Stimulated activated CD4-positive, alpha-beta T cell treated with anti-CD3 and anti-CD28 coated beads, TNF-alpha, amount 100 ng/mL, for 48 hours (primary cell): ENCODE measurements at regions not wholly inside any gene's neighbourhood (a gene's known extent, or its start where the extent isn't known, plus 50 kb on each side); places are given as distances from the start of the nearest gene placed in this dataset.

Experiments used
- DNase-seq, 3 donors: peaks; one replicate each; pipeline ENCODE4 v3.0.0-alpha.2; 2020; ENCODE audit warnings: low read depth in 3 of 3

DNA sequence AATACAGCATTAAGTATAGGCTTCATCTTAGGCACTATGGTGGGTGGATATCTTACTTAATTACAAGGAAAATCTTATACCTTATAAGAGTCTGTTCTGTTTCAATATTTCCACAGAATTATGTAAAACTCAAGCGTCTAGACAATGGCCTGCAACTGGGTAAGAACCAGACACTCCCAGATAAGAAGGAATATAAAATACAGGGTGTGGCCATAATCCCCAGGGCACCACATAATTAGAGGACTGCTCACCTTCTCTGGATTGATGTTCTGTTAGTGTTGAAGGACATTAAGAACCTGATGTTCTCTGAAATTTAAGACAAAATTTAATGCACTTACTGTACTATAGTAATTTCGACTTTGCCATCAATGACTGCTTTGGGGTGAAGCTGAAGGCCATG lies 198.2 kb upstream of the ARSJ start:
- no peak for DNase-seq

DNA sequence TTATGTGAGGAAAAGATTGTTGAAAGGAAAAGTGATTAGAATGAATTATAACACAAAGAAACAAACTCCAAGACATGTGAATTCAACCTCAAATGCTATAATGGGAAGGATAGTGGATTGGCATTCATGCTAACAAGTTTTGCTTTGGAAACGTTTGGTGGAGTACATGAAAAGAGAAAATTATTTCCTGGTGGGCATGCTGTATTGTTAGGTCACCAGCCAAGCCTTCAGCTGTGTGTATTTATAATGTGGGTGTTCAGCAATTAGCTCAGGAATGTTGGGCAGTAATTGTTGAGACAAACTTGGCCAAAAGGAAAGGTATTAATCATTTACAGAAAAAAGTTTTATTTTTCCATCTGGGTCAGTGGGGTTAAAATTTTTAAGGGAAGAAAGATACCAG lies 198.9 kb upstream of the ARSJ start:
- no peak for DNase-seq

DNA sequence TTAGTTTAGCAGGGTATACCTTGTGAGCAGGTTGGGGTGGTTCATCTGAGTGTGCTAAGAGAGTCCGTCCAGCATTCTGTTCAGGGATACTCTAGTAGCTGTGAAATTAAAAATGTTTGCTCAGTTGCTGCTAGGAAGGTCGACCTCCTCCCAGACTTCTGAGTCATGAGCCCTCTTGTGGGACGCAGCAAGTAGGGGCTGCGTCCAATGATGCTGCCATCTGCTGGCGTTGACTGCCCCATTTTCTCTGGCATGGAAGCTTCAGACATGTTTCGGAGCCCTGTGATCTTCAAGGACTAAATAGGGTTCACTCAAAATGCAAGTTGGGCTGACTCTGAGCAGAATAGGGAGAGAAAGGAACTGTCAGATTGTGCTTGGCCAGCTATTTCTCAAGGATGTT lies 201.0 kb upstream of the ARSJ start:
- peak in 1 of 3 donors; percentile 11 for DNase-seq

DNA sequence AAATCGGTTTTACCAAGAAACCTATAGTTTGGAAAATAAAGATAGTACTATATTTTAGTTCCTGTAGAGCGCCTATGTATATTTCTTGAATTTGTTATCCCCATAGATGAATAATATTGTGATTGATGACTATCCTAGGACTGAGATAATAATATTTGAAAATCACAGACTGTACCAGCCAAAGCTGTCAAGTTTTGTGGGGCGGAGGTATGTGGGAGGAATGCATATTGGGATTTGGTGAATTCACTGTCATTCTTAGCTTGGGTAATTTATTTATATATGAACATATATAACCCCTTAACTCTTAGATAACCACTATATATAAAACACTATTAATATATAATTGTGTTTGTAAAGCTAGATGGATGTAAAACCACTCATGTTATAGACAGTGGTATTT lies 205.5 kb upstream of the ARSJ start:
- DNase-seq = no peak

DNA sequence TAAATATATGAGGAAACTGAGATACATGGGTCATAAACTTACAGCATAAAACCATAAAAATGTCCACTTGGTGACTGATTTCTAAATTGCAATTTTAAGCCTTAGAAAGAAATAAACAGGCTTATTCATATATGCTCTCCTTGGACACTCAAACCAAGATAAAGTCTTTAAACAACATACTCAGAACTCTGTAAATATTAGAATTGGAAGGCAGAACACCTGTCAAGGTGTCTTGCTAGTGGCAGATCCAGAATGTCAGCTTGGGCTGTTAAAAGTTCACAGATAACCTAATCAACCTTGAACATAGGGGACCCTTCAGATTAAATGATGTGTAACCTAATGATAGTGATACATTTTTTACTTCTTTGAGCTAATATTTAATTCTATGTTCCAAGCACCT lies 208.1 kb upstream of the ARSJ start:
- DNase-seq = no peak

DNA sequence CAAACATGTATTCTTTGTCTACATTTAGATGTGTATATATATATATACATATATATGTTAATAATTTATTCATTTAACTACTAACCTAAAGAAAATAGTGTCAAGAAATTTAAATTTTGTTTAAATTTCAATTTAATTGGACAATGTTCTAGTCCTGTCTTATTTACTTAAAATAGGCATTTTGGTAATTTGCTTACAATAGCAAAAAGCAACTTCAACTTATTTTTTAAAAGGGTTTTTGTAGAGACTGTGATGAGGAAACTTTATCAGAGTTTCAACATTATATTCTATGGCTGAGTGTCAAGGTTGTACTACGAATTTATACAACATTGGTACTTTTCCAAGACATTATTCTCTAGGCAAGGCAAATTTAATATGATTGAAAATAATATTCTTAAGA lies 212.0 kb upstream of the ARSJ start:
- no peak for DNase-seq

DNA sequence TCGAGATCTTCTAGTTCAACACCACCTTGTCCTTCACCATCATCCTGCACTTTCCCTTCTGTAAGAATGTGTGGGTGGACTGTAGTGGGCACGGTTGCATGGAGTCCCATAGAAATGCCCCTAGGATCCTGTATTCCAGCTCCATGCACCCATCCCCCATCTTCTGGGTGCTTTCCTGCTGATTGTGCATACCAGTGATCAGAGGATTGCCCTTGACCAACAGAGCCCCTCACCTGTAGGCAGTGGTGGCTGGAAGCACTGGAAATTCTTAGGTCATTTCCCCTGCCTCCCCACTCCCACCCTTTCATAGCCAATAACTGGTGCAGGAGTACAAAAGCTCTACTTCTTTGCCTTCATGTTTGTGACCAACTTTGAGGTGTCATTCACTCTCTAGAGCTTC lies 213.4 kb upstream of the ARSJ start:
- no peak for DNase-seq

DNA sequence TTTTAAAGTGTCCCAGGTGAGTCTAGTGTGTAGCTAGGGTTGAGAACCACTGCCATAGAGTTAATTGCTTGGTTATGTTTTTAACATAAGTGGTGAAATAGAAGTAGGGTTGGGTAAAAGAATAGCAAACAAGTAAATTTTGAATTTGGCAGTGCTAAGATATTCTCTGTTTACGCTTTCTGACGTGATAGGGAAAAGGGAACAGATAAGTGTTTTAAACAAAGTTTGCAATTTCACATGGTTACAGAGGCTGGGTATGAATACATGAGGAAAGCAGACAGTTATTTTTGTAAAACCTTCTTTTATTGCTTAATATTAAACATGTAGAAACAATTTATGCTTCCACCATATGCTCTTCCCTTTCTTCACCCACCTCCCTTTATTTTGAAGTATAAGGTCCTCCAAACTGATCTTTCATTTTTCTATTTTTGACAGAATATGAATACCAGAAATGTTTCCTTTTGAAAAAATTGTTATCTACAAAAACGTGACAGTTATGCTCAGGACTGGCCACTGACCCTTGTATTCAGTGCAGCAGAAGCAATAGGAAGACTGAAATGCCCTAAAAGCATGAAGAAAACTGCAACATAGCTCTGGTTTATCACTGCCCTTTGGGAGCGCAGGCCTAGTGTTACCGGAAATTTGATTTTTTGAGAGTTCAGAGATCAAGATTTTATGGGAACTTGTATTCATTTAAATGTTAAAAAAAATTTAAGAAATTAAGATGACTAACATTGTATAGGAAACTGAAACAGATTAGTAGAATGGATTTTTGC lies 214.4 kb upstream of the ARSJ start:
- no peak for DNase-seq

DNA sequence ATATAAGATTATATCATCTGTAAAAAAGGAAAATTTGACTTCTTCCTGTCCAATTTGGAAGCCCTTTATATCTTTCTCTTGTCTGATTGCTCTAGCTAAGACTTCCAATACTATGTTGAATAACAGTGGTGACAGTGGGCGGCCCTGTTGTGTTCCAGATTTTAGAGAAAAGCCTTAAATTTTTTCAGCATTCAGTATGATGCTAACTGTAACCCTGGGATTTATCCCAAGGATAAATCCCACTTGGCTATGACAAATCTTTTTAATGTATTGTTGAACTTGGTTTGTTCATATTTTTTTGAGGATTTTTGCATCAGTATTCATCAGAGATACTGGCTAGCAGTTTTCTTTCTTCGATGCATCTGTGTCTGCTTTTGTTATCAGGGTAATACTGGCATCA lies 217.2 kb upstream of the ARSJ start:
- DNase-seq = no peak

DNA sequence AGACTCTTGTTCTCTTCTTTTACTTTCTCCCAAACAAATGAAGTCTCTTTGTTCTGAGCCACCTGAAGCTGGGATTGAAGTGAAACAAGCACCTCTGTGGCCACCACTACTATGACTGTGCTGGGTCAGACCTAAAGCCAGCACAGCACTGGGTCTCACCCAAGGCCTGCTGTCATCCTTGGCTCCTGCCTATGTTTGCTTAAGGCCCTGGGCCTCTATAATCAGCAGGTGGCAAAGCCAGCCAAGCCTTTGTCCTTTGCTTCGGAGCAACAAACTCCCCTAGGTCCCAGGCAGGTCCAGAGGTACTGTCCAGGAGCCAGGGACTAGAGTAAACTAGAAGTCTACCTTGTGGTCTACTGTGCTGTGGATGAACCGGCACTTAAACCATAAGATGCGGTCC lies 220.6 kb upstream of the ARSJ start:
- DNase-seq = no peak

DNA sequence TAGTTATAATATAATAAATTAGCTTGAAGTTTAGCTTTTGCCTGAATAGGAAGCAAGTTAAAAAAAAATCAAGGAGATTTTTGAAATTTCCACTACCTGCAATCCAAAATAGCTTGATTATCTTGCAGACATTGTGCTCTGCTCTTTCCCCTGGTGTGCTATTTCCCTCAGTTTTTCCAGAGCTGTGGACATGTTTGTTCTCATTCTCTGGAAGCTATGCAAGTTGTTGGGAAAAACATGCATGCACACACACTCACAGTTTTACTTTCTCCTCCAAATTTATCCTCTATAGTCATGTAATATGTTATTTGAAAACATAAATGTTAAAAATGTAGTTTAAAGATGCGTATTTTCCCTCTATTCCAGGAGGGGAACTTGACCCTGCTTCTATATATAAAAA lies 225.8 kb upstream of the ARSJ start:
- no peak for DNase-seq

DNA sequence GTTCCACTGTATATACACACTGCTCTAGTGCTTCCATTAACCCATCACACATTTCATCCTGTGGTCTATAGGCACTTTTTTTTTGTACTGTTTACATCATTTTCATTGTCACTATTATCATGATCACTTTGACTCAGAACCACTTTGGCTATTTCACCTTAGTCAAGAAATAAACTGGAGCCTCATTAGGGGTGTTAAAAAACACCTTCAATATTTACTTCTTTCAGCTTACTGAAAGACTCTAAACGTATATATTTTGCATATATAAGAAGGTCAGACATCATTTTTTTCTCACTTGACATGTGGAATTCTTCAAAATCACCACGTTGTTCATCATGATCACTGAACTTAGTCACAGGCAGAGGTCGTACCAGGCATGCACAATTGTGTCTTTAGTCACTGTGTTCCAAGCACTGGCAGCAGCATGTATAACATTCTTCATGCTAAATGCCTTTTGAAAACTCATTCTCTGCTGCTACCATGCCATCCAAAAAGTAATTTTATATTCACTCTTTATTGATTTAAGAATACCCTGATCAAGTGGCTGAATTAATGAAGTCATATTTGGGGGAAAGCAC lies 229.2 kb upstream of the ARSJ start:
- DNase-seq = no peak

DNA sequence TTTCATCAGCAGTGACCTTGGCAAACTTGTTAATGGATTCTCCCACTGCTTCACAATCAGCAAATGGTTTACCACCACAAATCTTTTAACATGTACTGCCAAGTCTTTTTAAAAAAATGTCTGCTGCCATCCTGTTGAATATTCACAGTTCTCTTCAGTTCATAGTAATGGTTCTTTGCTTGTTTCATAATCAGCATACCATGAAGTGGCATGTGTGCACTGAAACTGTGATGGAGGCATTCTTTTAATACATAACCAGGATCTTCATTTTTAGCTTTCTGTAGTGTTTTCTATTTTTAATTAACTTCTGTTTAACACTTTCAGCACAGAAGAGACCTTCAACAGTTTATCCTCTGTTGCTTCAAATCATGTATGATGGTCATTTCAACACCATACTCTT lies 230.1 kb upstream of the ARSJ start:
- DNase-seq = no peak

DNA sequence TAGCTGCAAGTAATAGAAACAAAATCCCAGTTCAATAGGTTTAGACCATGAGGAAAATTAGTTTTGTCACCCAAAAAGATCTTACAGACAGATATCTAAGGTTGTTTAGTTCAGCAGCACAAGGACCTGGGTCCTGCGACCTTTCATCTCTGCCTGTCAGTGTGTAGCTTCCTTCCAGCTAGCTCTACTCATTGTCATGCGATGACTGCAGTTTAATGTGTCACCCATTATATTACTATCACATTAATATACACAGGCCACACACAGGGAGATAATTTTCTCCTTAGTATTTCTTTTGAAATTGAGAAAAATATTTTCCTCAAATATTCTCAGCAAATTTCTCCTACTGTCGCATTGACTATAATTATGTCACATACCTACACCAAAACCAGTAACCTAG lies 232.1 kb upstream of the ARSJ start:
- no peak for DNase-seq

DNA sequence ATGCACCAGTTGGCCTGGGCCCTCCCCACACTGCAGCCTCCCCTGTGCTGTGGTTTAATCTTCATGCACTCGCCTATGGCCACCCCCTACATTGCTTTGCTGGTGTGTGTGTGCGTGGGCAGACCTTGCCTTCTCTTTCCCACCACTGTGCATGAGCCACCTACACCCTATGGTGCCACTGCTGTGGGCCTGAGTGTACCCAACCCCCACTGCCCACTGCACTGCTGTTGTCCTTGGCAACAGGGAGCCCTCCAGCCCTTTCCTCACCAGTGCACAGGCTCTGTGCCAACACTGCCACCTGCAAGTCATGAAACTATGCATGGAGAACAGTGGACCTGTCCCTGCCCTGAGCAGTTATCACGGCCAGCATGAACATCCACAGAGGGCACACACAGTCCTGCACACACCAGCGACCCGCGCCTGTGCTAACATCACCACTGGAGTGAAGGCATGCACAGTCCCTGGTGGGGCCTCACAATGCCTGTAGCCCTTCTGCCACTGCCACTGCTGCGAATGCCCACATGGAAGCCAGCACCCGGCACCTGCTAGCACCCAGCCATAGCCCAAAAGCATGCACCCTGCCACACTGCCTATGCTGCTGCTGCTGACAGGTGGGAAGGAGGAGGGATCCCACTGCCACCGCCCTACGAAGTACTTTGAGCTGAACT lies 237.8 kb upstream of the ARSJ start:
- DNase-seq = no peak

DNA sequence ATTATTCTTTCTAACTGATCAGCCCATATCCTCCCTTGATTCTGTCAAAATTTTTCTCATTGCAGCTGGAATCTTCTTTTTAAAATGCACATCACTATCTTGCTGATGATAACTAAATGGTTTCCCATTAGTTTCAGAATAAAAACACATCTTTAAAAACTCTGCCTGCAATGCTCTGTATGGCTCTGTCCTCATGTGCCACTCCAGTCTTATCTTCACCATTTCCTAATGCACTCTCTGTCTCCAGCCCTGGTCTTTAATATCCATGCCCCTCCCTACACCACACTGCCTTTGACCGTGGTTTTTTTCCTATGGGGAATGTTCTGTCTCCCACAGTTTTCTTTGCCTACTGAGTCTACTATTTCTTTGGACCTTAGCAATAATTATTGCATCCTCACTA lies 244.1 kb upstream of the ARSJ start:
- DNase-seq = no peak

DNA sequence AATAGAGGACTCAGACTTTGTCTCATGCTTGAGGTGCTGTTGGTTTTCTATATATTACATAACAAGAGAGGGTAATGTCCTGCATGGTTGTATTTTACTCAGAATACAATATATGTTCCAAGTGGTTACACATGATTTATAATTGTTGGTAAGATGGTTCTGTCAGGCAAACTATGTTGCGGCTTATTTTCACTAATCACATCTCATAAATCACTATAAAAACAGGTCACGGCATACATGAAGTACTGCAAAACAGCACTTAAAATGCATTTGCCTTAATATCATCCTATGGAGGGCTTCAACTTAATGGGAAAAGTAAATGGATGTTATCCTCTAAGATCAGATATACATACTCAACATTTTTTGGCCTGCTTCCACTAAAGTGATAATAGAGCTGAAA lies 246.0 kb upstream of the ARSJ start:
- DNase-seq = no peak

DNA sequence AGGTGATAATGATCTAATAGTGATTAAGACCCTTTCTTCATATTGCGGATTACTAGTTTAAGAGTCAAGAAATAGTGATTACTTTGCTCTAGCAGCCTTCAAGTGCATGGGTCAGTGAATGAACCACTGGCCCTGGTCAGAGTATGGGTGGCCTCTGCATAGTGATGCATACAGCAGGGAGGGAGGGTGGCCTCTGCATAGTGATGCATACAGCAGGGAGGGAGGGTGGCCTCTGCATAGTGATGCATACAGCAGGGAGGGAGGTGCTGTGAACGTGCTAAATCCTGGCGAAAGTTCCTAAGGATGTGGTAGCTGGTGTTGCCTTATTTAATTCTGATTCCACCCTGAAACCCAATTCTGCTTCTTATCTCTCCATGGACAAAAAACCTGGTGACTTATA lies 246.7 kb upstream of the ARSJ start:
- DNase-seq = no peak

DNA sequence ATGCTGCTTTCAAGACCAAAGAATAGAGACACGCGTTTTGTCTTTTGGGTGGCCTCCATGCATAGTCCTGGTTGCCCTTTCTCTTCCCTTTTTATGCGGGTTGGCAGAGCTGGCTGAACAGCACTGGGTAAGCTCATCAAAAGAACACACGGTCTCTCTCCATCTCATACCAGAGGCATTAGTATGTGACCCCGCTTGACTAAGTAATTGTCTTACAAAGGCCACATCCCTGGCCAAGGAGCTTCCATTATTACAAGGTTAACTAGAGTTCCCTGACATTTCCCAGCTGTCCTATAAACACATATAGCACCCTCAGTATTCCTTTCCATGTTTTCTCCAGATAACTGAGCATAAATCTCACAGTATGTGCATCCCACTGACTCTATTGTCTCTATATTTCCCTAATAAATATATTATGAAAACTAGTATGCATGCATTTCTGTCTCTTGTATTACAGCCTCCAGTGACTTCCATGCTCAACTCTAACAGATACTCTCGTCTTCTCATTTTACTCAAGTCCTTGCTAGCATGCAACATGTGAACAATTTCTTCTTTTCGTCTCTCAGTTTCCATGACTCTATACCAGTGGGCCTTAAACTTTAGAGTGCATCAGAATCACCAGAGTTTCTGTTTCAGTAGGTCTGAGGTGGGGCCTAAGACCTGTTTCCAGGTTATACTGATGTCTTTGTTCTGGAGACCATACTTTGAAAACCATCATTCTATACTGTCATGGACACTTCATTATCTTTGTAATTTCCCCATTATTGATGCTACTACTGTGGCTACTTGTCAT lies 247.7 kb upstream of the ARSJ start:
- no peak for DNase-seq

DNA sequence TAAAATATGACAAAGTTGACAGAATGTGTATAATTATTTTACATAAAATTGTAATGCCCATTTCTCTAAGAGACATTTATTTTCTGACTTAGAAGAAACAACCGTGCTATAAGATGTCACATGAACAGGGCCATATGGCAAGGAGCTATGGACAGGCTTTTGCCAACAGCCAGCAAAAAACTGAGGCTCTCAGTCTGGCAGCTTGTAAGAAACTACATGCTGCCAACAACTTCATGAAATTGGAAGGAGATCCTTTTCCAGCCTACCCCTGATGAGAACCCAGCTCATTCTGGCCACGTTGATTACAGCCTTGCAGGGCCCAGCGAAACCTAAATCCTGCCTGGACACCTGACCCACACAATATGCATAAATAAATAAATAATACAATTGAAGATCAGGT lies 250.3 kb upstream of the ARSJ start:
- no peak for DNase-seq

DNA sequence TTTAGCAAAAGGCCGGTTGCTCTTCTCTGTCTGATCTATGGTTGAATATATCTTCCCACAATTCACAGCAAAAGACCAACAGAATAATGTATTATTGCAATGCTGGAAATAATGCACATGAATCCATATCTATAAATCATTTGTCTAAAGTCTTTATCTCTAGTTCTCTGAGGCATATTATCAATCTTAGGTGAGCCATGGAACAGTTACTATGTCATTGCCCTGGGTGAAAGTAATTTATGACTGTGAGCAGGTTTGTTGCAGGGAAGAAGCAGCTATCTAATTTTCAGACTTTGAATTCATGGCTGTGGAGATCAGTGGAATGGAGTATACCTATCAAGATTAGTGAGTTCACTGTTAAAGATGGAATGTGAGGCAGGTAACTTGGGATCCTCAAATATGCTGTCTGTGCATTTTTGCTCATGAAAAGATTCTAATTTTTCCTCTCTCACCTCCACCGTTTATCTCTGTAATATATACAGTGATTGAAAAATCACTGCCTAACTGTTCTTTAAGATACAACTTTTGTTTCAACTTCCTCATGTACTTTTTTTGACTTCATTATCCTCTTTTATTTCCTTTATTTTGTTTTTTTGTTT lies 256.8 kb upstream of the ARSJ start:
- no peak for DNase-seq

DNA sequence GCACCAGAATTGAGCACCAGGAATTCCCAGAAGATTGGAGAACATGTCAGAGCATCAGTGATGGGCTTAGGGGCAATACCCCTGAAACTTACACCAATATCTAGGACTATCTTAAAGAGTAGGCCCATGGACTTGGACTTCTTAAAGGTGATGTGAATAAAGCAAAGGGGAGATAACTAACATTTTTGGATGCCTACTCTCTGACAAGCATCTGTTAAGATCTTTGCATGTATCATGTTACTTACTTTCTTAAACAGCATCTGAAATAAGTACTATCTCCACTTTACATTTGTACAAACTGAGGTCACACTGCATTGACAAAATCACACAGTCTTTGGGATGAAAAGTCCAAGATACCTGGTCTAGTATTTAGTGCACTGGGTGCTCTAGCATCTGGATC lies 258.6 kb upstream of the ARSJ start:
- no peak for DNase-seq
